Breast epithelium (tissue), 4 donors: ENCODE measurements at regions not wholly inside any gene's neighbourhood (a gene's known extent, or its start where the extent isn't known, plus 50 kb on each side); places are given as distances from the start of the nearest gene placed in this dataset.

Experiments used
- DNase-seq, 2 donors: peaks; one replicate each; pipeline ENCODE4 v3.0.0-alpha.2; 2019; ENCODE audit warnings: low spot score in 2 of 2
- H3K27ac ChIP-seq, 2 donors: fragments of 200-600 bp; sonication (generic) in 1 of 2; one replicate each; pipeline ENCODE4 v1.5.1; 2016 to 2019; ENCODE audit warnings: mild to moderate bottlenecking in 1 of 2
- H3K27me3 ChIP-seq, 2 donors: fragments of 200-600 bp; sonication (generic) in 1 of 2; one replicate each; pipeline versions ENCODE4 v1.5.1 to v1.6.0; 2017 to 2019; ENCODE audit warnings: control low read depth in 1 of 2, mild to moderate bottlenecking in 1 of 2
- H3K36me3 ChIP-seq: fragments of 200-600 bp; one replicate; pipeline ENCODE4 v1.5.1; 2019
- H3K4me1 ChIP-seq, 2 donors: fragments of 200-600 bp; sonication (generic); one replicate each; pipeline ENCODE4 v1.5.1; 2016 to 2019; ENCODE audit warnings: control low read depth in 1 of 2
- H3K4me3 ChIP-seq, 3 donors: fragments of 200-600 bp; sonication (generic); 1 replicate in 2 of 3; 2 replicates in 1 of 3; pipeline ENCODE4 v1.5.1; 2016 to 2019; ENCODE audit warnings: mild to moderate bottlenecking in 3 of 3, moderate library complexity in 2 of 3
- H3K9me3 ChIP-seq, 2 donors: fragments of 200-600 bp; sonication (generic) in 1 of 2; one replicate each; pipeline ENCODE4 v1.5.1; 2016 to 2019; ENCODE audit warnings: control low read depth in 1 of 2
- POLR2A ChIP-seq: fragments of 450-650 bp; IDR thresholded peaks from one replicate; pipeline ENCODE4 v1.6.1; 2016; ENCODE audit warnings: antibody characterized with exemption, mild to moderate bottlenecking, moderate library complexity
- POLR2AphosphoS5 ChIP-seq, 3 donors: sonication (generic); formaldehyde crosslinking; IDR thresholded peaks; one replicate each; pipeline ENCODE4 v1.6.1; 2017; ENCODE audit warnings: antibody characterized with exemption in 3 of 3
- intact Hi-C: fragments of 100-400 bp; cut with DNase I; formaldehyde crosslinking; loops from one replicate; pipeline ENCODE4 v1.15.1; 2023; ENCODE audit warnings: low total_unique reads
- TF ChIP-seq, protein P1 (sequence below), 3 donors: fragments of 450-650 bp; IDR thresholded peaks; one replicate each; pipeline ENCODE4 v1.5.1; 2016 to 2017; ENCODE audit warnings: antibody characterized with exemption in 3 of 3, mild to moderate bottlenecking in 3 of 3, moderate library complexity in 3 of 3

GRCh38 chr4:181225616-181226261, 1017.5 kb upstream of the TENM3 start:
- Histone ChIP-seq H3K27ac (no peak overlapping the region), H3K4me1 (no peaks in the 10 kb centered on the region), H3K27me3 (no peaks in the 10 kb centered on the region), H3K4me3 (no peak overlapping the region), H3K9me3 (no peaks in the 10 kb centered on the region), H3K36me3 (no peaks in the 10 kb centered on the region)
- no peak for DNase-seq
- TF ChIP-seq POLR2A: no peak
- TF ChIP-seq POLR2AphosphoS5 (IDR thresholded peaks at IDR 0.05): no peak
- TF ChIP-seq, protein P1, sequence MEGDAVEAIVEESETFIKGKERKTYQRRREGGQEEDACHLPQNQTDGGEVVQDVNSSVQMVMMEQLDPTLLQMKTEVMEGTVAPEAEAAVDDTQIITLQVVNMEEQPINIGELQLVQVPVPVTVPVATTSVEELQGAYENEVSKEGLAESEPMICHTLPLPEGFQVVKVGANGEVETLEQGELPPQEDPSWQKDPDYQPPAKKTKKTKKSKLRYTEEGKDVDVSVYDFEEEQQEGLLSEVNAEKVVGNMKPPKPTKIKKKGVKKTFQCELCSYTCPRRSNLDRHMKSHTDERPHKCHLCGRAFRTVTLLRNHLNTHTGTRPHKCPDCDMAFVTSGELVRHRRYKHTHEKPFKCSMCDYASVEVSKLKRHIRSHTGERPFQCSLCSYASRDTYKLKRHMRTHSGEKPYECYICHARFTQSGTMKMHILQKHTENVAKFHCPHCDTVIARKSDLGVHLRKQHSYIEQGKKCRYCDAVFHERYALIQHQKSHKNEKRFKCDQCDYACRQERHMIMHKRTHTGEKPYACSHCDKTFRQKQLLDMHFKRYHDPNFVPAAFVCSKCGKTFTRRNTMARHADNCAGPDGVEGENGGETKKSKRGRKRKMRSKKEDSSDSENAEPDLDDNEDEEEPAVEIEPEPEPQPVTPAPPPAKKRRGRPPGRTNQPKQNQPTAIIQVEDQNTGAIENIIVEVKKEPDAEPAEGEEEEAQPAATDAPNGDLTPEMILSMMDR (IDR thresholded peaks at IDR 0.05): no peak
- intact Hi-C loops: no loop called here

GRCh38 chr4:181234951-181235680, 1008.1 kb upstream of the TENM3 start:
- Histone ChIP-seq H3K27ac (no peak overlapping the region), H3K9me3 (no peaks in the 10 kb centered on the region), H3K36me3 (no peaks in the 10 kb centered on the region), H3K4me3 (no peak overlapping the region), H3K27me3 (no peaks in the 10 kb centered on the region), H3K4me1 (no peaks in the 10 kb centered on the region)
- intact Hi-C loops: no loop called here
- no peak for DNase-seq
- TF ChIP-seq POLR2AphosphoS5 (IDR thresholded peaks at IDR 0.05) (no peak), POLR2A (no peak)
- TF ChIP-seq, protein P1 (IDR thresholded peaks at IDR 0.05): no peak

DNA sequence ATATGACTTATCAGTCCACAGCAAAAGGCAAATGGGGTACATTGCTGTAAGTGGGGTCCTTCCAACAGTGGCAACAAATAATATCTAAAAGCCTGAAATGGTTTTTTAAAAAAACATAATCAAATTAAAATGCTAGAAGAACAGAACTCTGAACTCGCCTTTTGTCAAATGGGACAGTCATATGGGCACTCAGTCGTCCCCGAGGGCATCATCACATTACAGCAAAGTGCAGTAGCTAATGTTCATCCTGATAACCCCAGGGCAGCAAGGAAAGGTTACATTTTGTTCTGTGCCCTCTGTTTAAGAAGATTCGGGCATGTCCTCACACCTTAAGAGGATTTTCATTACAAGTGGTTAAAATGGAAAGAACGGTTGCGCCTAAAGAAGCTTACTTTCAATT, 997.9 kb upstream of the TENM3 start:
- TF ChIP-seq POLR2AphosphoS5 (IDR thresholded peaks at IDR 0.05): no peak
- TF ChIP-seq, protein P1 (IDR thresholded peaks at IDR 0.05): no peak
- TF ChIP-seq POLR2A: no peak

GRCh38 chr4:181249031-181249430, 994.2 kb upstream of the TENM3 start:
- Histone ChIP-seq H3K27ac (no peak overlapping the region), H3K4me1 (no peaks in the 10 kb centered on the region), H3K4me3 (no peak overlapping the region), H3K9me3 (no peaks in the 10 kb centered on the region), H3K36me3 (no peaks in the 10 kb centered on the region), H3K27me3 (no peaks in the 10 kb centered on the region)
- DNase-seq: no peak
- intact Hi-C loops: no loop called here
- TF ChIP-seq POLR2AphosphoS5 (IDR thresholded peaks at IDR 0.05) (no peak), POLR2A (no peak)
- TF ChIP-seq, protein P1 (IDR thresholded peaks at IDR 0.05): no peak

More for the DNA sequence above, 997.9 kb upstream of the TENM3 start:
- H3K9me3 ChIP-seq: no peaks in the 10 kb centered on the region
- H3K4me3 ChIP-seq: no peak overlapping the region
- H3K27me3 ChIP-seq: no peaks in the 10 kb centered on the region
- intact Hi-C loops: no loop called here
- no peaks in the 10 kb centered on the region for H3K4me1 ChIP-seq
- no peaks in the 10 kb centered on the region for H3K36me3 ChIP-seq
- DNase-seq: no peak
- H3K27ac ChIP-seq: no peak overlapping the region

GRCh38 chr4:181254771-181255170, 988.4 kb upstream of the TENM3 start:
- no peak overlapping the region for H3K27ac ChIP-seq
- H3K4me3 ChIP-seq: no peak overlapping the region
- no peak for DNase-seq
- intact Hi-C loops: no loop called here
- H3K27me3 ChIP-seq: no peaks in the 10 kb centered on the region
- no peaks in the 10 kb centered on the region for H3K36me3 ChIP-seq
- no peaks in the 10 kb centered on the region for H3K9me3 ChIP-seq
- H3K4me1 ChIP-seq: no peaks in the 10 kb centered on the region
- TF ChIP-seq POLR2A (no peak), POLR2AphosphoS5 (IDR thresholded peaks at IDR 0.05) (no peak)
- TF ChIP-seq, protein P1 (IDR thresholded peaks at IDR 0.05): no peak
